Daoy (cell line): ENCODE measurements at regions not wholly inside any gene's neighbourhood (a gene's known extent, or its start where the extent isn't known, plus 50 kb on each side); places are given as distances from the start of the nearest gene placed in this dataset.

ENCODE experiments used
- DNase-seq: peaks from one replicate; pipeline ENCODE4 v3.0.0-alpha.2; 2015; ENCODE audit warnings: low read depth

GRCh38 chr6:104418839-104419238 is 440.9 kb downstream of the HACE1 start:
- DNase-seq: no peak

DNA sequence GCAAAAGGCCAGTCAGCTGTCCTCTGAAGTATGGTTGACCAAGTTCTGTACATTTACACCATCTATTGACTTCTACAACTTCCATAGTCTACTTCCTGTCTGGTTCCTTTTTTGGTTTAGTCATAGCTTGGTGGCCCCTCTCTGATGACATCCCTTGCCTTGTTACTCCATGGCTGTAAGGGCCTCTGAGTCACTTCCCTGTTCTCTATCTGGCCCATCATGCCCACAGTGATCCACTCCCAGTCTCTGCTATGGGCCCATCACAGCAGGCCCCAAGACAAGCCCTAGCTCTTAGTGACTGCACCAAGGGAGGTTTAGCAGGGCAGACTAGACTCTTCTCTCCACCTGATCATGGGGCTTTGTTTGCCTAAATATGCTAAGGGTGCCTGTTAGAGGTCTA is 441.6 kb downstream of the HACE1 start:
- no peak for DNase-seq

DNA sequence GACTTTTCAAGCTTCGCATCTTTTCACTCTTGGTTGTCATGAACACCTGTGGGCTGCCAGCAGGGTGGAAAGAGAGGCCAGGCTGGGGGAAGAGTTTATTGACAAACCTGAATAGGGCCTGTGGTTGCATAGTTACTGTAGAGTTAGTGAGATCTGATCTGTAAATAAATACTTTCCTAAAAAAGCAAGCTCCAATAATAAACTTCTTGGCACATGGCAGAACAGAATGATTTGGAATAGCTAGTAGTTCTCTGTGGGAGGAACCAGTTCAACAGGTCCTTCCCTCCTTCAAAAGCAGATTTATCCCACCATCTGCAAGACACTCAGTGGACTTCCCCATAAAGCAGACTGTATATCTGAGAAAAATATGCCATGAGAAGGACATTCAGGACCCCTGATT is 445.0 kb downstream of the HACE1 start:
- no peak for DNase-seq

DNA sequence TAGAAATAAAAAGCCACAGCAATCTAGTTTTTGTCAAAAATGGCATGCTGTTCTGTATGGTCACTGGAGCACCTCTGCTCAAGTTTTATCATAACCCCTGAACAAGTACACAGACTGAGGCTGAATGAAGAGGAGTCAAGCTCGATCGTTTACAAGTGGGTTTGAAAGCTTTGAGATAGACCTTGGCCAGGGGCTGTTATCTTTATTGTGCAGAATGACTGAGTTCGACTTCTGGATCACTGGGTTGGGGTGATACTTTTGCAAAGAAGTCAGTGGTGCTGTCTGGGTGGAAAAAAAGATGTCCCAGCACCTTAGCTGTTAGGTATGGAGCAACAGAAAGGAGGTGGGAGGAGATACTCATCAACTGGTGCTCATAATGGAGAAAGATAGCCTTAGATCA is 446.0 kb downstream of the HACE1 start:
- no peak for DNase-seq

DNA sequence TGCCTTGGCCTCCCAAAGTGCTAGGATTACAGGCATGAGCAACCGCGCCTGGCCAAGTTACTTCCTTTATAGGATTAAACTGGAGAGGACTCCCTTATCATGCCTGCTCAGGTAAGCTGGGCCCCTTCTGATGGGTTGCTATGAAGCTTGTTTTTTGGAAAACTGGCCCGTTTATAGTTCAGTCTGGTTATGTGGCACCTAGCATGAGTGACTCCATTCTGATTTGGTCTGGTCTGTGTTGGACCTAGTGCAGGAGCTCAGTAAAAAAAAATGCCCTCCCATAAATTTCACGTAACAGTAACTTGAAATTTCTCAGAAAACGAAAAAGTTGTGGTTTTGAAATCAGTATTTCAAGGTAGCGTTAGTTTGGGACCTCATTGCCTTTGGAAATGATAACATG is 448.4 kb downstream of the HACE1 start:
- no peak for DNase-seq

DNA sequence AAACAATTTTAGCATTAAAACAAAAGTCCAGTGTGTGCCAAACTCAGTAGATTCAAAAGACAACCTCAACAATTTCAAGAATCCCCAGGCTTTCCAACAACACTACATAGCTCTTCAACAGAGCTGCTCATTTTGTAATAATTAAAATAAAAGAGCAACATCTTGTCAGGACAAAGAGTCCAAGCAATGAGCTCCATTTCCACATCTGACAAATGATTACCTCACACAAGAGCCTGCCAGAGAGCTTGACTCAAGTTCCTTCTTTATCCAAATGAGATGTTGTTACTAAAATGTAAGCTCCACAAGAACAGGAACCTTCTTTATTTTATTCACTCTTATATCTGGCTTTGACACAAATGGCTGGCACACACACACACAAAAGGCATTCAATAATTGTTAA is 449.8 kb downstream of the HACE1 start:
- no peak for DNase-seq

GRCh38 chr6:104407957-104408356 is 451.8 kb downstream of the HACE1 start:
- no peak for DNase-seq

GRCh38 chr6:104404377-104404776 is 455.3 kb downstream of the HACE1 start:
- no peak for DNase-seq

DNA sequence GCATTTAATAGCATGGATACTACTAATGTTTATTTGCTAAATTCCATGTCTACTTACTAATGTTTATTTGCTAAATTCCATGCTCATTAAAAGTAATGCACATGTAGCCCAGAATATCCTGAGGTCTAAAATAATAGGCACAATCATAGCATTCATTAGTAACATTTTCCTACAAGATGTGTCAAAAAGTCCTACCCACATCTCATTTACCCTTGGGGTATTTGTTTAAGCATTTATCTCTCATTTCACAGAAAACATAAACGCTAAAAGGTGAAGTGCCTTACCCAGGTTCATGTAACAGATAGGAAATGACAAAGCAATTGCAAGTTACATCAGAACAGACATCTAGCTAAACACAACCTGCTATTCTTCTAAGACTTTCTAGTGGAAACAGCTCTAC is 457.1 kb downstream of the HACE1 start:
- no peak for DNase-seq

- no peak for DNase-seq
These were observed 457.8 kb downstream of the HACE1 start for GRCh38 chr6:104401926-104402325.

- DNase-seq: no peak
These were observed 458.9 kb downstream of the HACE1 start for GRCh38 chr6:104400844-104401243.

GRCh38 chr6:104396077-104396476 is 463.6 kb downstream of the HACE1 start:
- no peak for DNase-seq

DNA sequence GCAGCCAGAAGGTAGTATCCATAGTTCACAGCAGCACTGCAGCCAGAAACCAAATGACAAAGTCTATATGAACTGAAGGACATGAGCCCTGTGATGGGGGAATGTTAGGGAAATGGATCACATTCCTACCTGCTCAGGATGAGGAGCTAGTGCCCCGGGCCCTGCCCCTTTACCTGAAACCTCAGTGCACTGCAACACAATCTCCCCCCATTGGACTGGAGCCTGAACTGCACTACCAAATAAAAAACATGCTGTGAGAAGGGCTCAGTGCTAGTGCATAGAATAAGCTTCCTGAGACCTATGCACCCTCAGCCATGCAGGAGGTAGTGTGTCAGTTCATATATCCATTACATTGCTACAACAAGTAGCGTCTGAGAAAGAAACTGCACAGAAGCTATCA is 477.8 kb downstream of the HACE1 start:
- DNase-seq: no peak

- DNase-seq: no peak
These were observed 494.1 kb downstream of the HACE1 start for GRCh38 chr6:104365451-104366234.

DNA sequence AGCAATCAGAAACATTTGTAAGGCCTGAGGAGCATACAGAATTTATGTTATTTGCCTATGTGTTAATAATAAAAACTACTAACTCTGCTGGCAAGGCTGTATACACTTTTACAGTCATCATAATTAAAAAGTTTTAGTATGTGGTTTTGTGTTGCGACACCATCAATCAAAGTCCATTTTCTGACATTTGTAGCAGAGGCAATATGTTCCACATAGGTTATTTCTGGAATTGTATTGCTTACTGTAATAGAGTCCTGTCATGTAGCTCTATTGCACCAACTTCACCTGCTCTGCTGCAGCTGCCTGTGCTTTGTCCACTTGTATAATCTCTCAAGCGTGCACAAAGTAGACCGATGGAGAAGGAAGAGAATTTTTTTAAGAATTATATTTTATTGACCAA is 501.8 kb downstream of the HACE1 start:
- no peak for DNase-seq

DNA sequence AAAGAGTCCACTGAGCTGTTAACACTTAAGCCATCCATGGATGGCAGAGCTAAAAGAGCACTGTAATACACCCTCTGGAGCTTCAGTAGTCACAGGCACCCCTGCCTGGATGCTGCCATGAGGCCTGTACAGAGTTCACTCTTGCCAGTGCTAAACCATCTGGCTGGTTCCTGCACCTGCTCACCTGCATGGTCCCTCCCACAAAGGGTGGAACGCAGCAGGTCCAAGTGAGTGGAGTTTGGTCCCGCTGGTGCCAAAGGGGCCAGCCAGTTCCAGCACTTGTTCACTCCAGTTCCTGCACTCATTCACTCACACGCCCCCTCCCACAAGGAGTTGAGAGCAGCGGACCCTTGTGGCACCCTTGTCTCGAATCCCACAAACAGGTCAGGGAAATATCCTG is 503.5 kb downstream of the HACE1 start:
- DNase-seq: no peak

DNA sequence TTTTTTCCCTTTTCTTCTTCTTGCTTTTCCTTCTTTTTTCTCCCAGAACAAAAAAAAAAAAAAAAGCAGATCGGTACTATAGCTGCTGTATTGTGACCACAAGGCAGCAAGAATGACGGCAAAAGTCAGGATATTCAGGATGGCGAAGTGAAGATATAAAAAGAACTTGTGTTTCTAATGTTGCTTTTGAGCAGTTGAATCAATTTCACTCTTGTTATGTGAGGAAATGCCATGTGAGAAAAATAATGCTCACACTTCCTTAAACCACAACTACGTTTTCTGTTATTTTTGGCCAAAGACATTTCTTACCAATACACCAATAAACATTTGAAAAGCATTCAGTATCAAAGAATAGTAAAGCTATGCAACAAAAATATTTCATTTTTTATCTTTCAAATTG is 510.5 kb downstream of the HACE1 start:
- DNase-seq: no peak

- DNase-seq: no peak
These were observed 515.5 kb downstream of the HACE1 start for GRCh38 chr6:104344223-104344622.

- DNase-seq: no peak
These were observed 527.4 kb downstream of the HACE1 start for GRCh38 chr6:104332364-104332763.

DNA sequence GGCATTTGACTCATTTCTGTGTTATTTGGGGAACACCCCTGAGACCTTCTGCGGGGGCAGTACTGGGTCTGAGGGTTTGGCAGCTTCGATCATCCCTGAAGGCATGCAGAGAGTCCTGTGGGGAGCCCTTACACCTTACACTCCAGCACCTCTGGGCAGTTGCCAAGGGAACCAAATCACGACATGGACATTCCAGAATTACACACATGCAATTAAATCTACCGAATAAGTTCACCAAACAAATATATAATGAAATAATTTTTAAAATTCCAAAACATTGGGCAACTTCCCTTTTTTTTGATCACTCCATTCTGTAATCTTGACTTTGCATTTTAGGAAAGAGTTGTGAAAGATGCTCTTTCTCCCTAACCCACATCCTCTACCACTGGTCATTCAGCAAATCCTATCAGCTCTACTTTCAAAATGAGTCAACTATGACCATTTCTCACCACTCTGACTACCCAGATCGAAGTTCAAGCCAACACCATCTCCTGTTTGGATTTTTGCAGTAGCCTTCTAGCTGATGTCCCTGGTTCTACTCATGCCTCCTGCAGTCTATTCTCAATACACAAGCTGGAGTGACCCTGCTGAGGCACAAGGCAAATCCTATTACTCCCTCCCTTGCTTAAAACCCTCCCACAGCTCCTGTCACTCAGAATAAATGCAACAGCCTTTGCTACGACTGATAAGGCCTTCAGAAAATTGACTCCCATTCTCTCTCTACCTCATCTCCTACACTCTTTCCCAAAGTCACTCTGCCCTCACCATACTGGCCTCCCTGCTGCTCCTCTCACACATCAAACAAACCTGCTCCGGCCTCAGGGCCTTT is 533.3 kb downstream of the HACE1 start:
- DNase-seq: no peak

GRCh38 chr6:104325341-104326172 is 534.2 kb downstream of the HACE1 start:
- DNase-seq: no peak

DNA sequence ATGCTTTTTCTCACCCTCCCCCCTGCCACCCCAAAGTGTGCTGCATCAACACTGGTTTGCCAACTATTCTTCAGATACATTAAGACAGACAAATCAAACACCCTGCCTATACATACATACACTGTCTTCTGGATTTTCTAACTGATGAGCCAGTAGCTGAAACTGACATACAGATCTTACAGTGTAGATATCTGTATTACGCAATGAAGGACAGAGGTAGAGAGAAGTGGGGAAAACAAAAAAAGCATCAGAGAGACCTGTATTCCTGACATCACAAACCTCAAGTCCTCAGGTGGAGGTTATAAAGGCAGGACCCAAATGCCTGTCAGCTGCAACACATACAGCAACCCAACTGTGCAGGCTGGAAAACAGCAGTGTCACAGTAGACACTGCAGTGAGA is 535.4 kb downstream of the HACE1 start:
- DNase-seq: no peak
